ENCODE measurements at regions not wholly inside any gene's neighbourhood (a gene's known extent, or its start where the extent isn't known, plus 50 kb on each side); places are given as distances from the start of the nearest gene placed in this dataset.
"Not testable (repeated sequence)": the region's sequence is repeated elsewhere in the genome, so short reads cannot be mapped to it uniquely, and the experiment has no call there.

DNA sequence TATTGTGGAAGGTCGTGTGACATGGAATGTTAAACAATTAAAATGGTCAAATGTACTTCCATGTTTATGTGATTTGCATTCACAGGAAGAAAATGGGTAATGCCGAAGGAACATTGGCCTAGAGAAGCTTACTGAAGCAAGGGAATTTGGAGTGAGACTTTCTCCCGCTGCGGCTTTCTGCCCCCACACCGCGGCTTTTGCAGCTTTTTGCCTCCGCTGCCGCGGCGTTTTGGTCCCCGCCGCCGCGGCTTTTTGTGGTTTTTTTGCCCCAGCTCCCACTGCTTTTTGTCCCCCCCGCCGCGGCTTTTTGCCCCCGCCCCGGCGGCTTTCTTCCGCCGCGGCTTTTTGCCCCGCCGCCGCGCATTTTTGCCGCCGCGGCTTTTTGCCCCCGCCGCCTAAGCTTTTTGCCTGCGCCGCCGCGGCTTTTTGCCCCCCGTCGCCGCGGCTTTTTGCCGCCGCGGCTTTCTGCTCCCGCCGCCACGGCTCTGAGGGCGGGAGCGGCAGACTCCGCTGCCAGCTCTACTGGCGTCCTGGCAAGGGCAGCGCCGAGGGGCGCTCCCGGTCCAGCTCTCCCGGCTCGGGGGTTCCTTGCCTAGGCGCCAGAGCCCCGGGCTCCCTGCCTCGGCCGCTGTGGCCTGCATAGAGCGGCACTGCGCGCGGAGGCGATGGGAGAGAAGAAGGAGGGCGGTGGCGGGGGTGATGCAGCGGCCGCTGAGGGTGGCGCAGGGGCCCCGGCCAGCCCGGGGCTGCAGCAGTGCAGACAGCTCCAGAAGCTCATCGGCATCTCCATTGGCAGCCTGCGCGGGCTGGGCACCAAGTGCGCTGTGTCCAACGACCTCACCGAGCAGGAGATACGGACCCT, 134.3 kb upstream of the ERV3-1 start:
- TF ChIP-seq, protein P1, sequence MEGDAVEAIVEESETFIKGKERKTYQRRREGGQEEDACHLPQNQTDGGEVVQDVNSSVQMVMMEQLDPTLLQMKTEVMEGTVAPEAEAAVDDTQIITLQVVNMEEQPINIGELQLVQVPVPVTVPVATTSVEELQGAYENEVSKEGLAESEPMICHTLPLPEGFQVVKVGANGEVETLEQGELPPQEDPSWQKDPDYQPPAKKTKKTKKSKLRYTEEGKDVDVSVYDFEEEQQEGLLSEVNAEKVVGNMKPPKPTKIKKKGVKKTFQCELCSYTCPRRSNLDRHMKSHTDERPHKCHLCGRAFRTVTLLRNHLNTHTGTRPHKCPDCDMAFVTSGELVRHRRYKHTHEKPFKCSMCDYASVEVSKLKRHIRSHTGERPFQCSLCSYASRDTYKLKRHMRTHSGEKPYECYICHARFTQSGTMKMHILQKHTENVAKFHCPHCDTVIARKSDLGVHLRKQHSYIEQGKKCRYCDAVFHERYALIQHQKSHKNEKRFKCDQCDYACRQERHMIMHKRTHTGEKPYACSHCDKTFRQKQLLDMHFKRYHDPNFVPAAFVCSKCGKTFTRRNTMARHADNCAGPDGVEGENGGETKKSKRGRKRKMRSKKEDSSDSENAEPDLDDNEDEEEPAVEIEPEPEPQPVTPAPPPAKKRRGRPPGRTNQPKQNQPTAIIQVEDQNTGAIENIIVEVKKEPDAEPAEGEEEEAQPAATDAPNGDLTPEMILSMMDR (IDR thresholded peaks at IDR 0.05 in 4 of 5, conservative IDR thresholded peaks at IDR 0.05 in 1 of 5): not testable (repeated sequence)
- not testable (repeated sequence) for TF ChIP-seq POLR2A (IDR thresholded peaks at IDR 0.05)

All from gastrocnemius medialis (tissue), 4 donors.